Islet precursor cell (in vitro differentiated cells): ENCODE measurements at regions not wholly inside any gene's neighbourhood (a gene's known extent, or its start where the extent isn't known, plus 50 kb on each side); places are given as distances from the start of the nearest gene placed in this dataset.
A peak's percentile ranks its signal among the peaks of the same experiment; 100 is the strongest.

Experiments
- DNase-seq: peaks from one replicate; pipeline ENCODE4 v3.0.0-alpha.2; 2018

GRCh38 chr2:7476371-7476770, 559.2 kb downstream of the RNF144A start:
- DNase-seq = no peak

GRCh38 chr2:7479603-7480002, 562.4 kb downstream of the RNF144A start:
- DNase-seq = no peak

GRCh38 chr2:7480431-7480830, 563.2 kb downstream of the RNF144A start:
- DNase-seq = no peak

- no peak for DNase-seq
These were observed 573.5 kb downstream of the RNF144A start for GRCh38 chr2:7490672-7491071.

GRCh38 chr2:7492719-7493118, 575.5 kb downstream of the RNF144A start:
- DNase-seq = no peak

- DNase-seq = peak; percentile 63
These were observed 580.0 kb downstream of the RNF144A start for GRCh38 chr2:7497178-7497577.

- DNase-seq = no peak
These were observed 581.8 kb downstream of the RNF144A start for GRCh38 chr2:7499018-7499417.

- DNase-seq = no peak
These were observed 585.1 kb downstream of the RNF144A start for GRCh38 chr2:7502336-7502735.

- no peak for DNase-seq
These were observed 591.2 kb downstream of the RNF144A start for GRCh38 chr2:7508296-7508943.

- no peak for DNase-seq
These were observed 593.1 kb downstream of the RNF144A start for GRCh38 chr2:7510353-7510752.

- DNase-seq = no peak
These were observed 596.6 kb downstream of the RNF144A start for GRCh38 chr2:7513834-7514233.

GRCh38 chr2:7515327-7515726, 598.1 kb downstream of the RNF144A start:
- no peak for DNase-seq

- DNase-seq = no peak
These were observed 599.4 kb downstream of the RNF144A start for GRCh38 chr2:7516484-7517063.

- no peak for DNase-seq
These were observed 599.9 kb downstream of the RNF144A start for GRCh38 chr2:7517088-7517487.

- DNase-seq = no peak
These were observed 600.6 kb downstream of the RNF144A start for GRCh38 chr2:7517851-7518250.

GRCh38 chr2:7523481-7524120, 606.4 kb downstream of the RNF144A start:
- no peak for DNase-seq

- DNase-seq = no peak
These were observed 607.0 kb downstream of the RNF144A start for GRCh38 chr2:7524195-7524594.

- no peak for DNase-seq
These were observed 608.5 kb downstream of the RNF144A start for GRCh38 chr2:7525746-7526145.

GRCh38 chr2:7527165-7527722, 610.0 kb downstream of the RNF144A start:
- no peak for DNase-seq

GRCh38 chr2:7530001-7530400, 612.8 kb downstream of the RNF144A start:
- no peak for DNase-seq

- no peak for DNase-seq
These were observed 621.9 kb downstream of the RNF144A start for GRCh38 chr2:7539077-7539476.

GRCh38 chr2:7539760-7540159, 622.5 kb downstream of the RNF144A start:
- DNase-seq = peak; percentile 65

- peak; percentile 54 for DNase-seq
These were observed 635.8 kb downstream of the RNF144A start for GRCh38 chr2:7552825-7553570.
